CD8-positive, alpha-beta memory T cell (primary cell): ENCODE measurements at regions not wholly inside any gene's neighbourhood (a gene's known extent, or its start where the extent isn't known, plus 50 kb on each side); places are given as distances from the start of the nearest gene placed in this dataset.

Experiments used
- CTCF ChIA-PET: fragments of 350-600 bp; sonication (Branson Sonifier 250); formaldehyde crosslinking; loops from one replicate; lab custom pipeline; 2021; ENCODE audit warnings: antibody characterized with exemption; lab: Charles Lee
- POLR2A ChIA-PET: fragments of 350-600 bp; sonication (Branson Sonifier 250); formaldehyde crosslinking; loops from one replicate; lab custom pipeline; 2021; ENCODE audit warnings: antibody characterized with exemption; lab: Charles Lee
- DNase-seq, 5 donors: peaks; one replicate each; pipeline versions ENCODE4 v3.0.0 to v3.0.0-alpha.2; 2020 to 2022; ENCODE audit warnings: mixed read lengths in 1 of 5
- H3K27ac ChIP-seq: one replicate; pipeline ENCODE4 v1.7.0; 2013; ENCODE audit warnings: low read depth, mild to moderate bottlenecking, low read length, moderate library complexity
- H3K27me3 ChIP-seq: 2 replicates; pipeline ENCODE4 v1.7.0; 2013; ENCODE audit warnings: low read length, mild to moderate bottlenecking; ENCODE audit not compliant: insufficient read depth, poor library complexity, severe bottlenecking
- H3K36me3 ChIP-seq: 2 replicates; pipeline ENCODE4 v1.7.0; 2013; ENCODE audit warnings: mild to moderate bottlenecking, low read length, moderate library complexity; ENCODE audit not compliant: insufficient read depth
- H3K4me1 ChIP-seq: 2 replicates; pipeline ENCODE4 v1.7.0; 2013; ENCODE audit warnings: mild to moderate bottlenecking, low read length, moderate library complexity; ENCODE audit not compliant: insufficient read depth
- H3K4me3 ChIP-seq: 2 replicates; pipeline ENCODE4 v1.7.0; 2013; ENCODE audit warnings: mild to moderate bottlenecking, low read length
- H3K9me3 ChIP-seq: 2 replicates; pipeline ENCODE4 v1.7.0; 2013; ENCODE audit warnings: mild to moderate bottlenecking, low read length
- H3K27ac Mint-ChIP-seq, 8 donors: one replicate each; pipeline ENCODE4 v1.8.0; 2020 to 2021; ENCODE audit warnings: mixed read lengths in 8 of 8, mild to moderate bottlenecking in 6 of 8, inconsistent platforms in 3 of 8, moderate library complexity in 3 of 8
- H3K27me3 Mint-ChIP-seq, 2 donors: one replicate each; pipeline ENCODE4 v1.8.0; 2020 to 2021; ENCODE audit warnings: mixed read lengths in 2 of 2, mild to moderate bottlenecking in 1 of 2, moderate library complexity in 1 of 2
- H3K36me3 Mint-ChIP-seq, 3 donors: one replicate each; pipeline ENCODE4 v1.8.0; 2020 to 2021; ENCODE audit warnings: mixed read lengths in 3 of 3, inconsistent platforms in 1 of 3, mild to moderate bottlenecking in 1 of 3
- H3K4me1 Mint-ChIP-seq, 3 donors: one replicate each; pipeline ENCODE4 v1.8.0; 2020 to 2021; ENCODE audit warnings: mixed read lengths in 3 of 3, inconsistent platforms in 1 of 3, mild to moderate bottlenecking in 1 of 3
- H3K4me3 Mint-ChIP-seq, 7 donors: one replicate each; pipeline ENCODE4 v1.8.0; 2020 to 2021; ENCODE audit warnings: mixed read lengths in 7 of 7, mild to moderate bottlenecking in 6 of 7, moderate library complexity in 4 of 7, inconsistent platforms in 2 of 7
- H3K9me3 Mint-ChIP-seq, 5 donors: one replicate each; pipeline ENCODE4 v1.8.0; 2020 to 2022; ENCODE audit warnings: mixed read lengths in 5 of 5, mild to moderate bottlenecking in 3 of 5, moderate library complexity in 2 of 5, inconsistent platforms in 1 of 5

DNA sequence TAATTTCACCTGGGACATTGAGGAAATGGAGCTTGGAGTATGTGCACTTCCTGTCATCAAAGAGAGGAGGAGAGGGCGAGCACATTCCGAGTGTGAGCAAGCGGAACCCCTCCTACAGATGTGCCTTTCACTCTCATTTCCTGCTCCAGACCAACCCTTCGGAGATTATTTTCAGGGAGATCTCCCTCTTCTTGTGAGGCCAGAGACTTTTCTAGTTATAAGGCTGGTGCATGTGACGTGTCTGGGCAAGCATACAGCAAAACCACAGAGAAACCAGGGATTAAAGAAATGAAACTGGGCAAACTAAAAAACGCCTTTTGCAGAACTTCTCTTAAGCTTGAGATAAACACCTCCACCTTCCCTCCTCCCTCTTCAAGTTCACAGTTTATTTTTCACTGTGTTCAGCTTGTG is 409.2 kb upstream of the TCF4 start:
- ChIA-PET POLR2A (no interaction called here), CTCF (no interaction called here)
- no peak overlapping the region for H3K4me3 Mint-ChIP-seq
- no peaks in the 10 kb centered on the region for H3K4me1 Mint-ChIP-seq
- no peaks in the 10 kb centered on the region for H3K27me3 Mint-ChIP-seq
- no peaks in the 10 kb centered on the region for H3K9me3 ChIP-seq
- peaks cover 0 to 9% (median 4%) of the 10 kb centered on the region in 5 donors for H3K9me3 Mint-ChIP-seq
- no peaks in the 10 kb centered on the region for H3K4me1 ChIP-seq
- H3K27ac Mint-ChIP-seq, result no peak overlapping the region
- no peaks in the 10 kb centered on the region for H3K36me3 ChIP-seq
- no peak overlapping the region for H3K4me3 ChIP-seq
- no peak for DNase-seq
- H3K36me3 Mint-ChIP-seq, result no peaks in the 10 kb centered on the region
- H3K27ac ChIP-seq, result no peak overlapping the region
- H3K27me3 ChIP-seq, result no peaks in the 10 kb centered on the region

- no peak overlapping the region for H3K4me3 ChIP-seq
- no peaks in the 10 kb centered on the region for H3K4me1 Mint-ChIP-seq
- peaks cover 0 to 9% (median 4%) of the 10 kb centered on the region in 5 donors for H3K9me3 Mint-ChIP-seq
- H3K27ac Mint-ChIP-seq, result no peak overlapping the region
- no peak overlapping the region for H3K27ac ChIP-seq
- POLR2A ChIA-PET, result no interaction called here
- no peaks in the 10 kb centered on the region for H3K36me3 ChIP-seq
- H3K27me3 Mint-ChIP-seq, result no peaks in the 10 kb centered on the region
- no peak for DNase-seq
- CTCF ChIA-PET, result no interaction called here
- no peaks in the 10 kb centered on the region for H3K36me3 Mint-ChIP-seq
- H3K4me3 Mint-ChIP-seq, result no peak overlapping the region
- H3K9me3 ChIP-seq, result no peaks in the 10 kb centered on the region
- H3K27me3 ChIP-seq, result no peaks in the 10 kb centered on the region
- no peaks in the 10 kb centered on the region for H3K4me1 ChIP-seq
Measured at GRCh38 chr18:55996717-55997116, 408.7 kb upstream of the TCF4 start.

DNA sequence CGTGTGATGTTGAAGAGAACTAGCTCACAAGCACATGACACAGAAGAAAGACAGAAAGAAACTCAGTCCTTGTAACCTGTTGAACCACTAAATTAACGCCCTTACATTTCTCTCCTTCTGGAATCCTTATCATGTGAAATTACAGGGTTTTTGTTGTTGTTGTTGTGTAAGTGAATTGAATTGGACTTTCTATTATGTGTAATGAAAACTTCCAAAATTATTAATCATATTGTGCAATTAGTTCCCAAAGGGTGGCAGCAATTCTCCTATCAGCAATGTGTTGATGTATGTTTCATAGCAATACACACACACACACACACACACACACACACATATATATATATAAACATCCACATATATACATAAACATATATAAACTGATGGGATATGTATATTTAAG is 402.2 kb upstream of the TCF4 start:
- Histone ChIP-seq H3K27me3 (no peaks in the 10 kb centered on the region), H3K36me3 (no peaks in the 10 kb centered on the region), H3K27ac (no peak overlapping the region), H3K4me1 (no peaks in the 10 kb centered on the region), H3K4me3 (no peak overlapping the region), H3K9me3 (no peaks in the 10 kb centered on the region)
- no peaks in the 10 kb centered on the region for H3K27me3 Mint-ChIP-seq
- H3K4me1 Mint-ChIP-seq, result no peaks in the 10 kb centered on the region
- H3K36me3 Mint-ChIP-seq, result no peaks in the 10 kb centered on the region
- no peak for DNase-seq
- ChIA-PET CTCF (no interaction called here), POLR2A (no interaction called here)
- H3K27ac Mint-ChIP-seq, result no peak overlapping the region
- H3K9me3 Mint-ChIP-seq, result peaks cover 4 to 15% (median 7%) of the 10 kb centered on the region in 5 donors
- no peak overlapping the region for H3K4me3 Mint-ChIP-seq

DNA sequence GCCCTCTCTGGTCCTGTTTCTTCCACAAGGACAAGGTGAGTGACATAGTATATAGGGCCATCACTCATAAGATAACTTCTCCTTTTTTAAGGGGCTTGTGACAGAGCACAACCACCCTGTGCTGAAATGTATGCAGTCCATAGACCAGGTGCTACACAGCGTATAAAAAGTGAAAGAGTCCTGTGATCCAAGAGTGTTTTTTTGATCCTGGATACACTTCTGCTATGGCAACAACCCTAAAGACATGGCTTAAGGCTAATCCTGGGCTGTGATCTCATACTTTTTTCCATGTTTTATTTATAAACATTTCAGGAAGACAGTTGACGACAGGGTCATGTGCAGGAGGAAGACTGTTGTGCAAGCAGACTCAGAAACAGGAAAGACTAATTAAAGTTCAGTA is 400.5 kb upstream of the TCF4 start:
- no peaks in the 10 kb centered on the region for H3K27me3 ChIP-seq
- H3K4me3 ChIP-seq, result no peak overlapping the region
- Mint-ChIP-seq H3K4me3 (no peak overlapping the region), H3K27me3 (no peaks in the 10 kb centered on the region), H3K36me3 (no peaks in the 10 kb centered on the region), H3K9me3 (peaks cover 4 to 14% (median 7%) of the 10 kb centered on the region in 5 donors), H3K27ac (no peak overlapping the region), H3K4me1 (no peaks in the 10 kb centered on the region)
- no peaks in the 10 kb centered on the region for H3K9me3 ChIP-seq
- no peak overlapping the region for H3K27ac ChIP-seq
- CTCF ChIA-PET, result no interaction called here
- no peaks in the 10 kb centered on the region for H3K36me3 ChIP-seq
- POLR2A ChIA-PET, result no interaction called here
- DNase-seq, result no peak
- H3K4me1 ChIP-seq, result no peaks in the 10 kb centered on the region

GRCh38 chr18:55983433-55983832 is 395.4 kb upstream of the TCF4 start:
- H3K27me3 Mint-ChIP-seq, result no peaks in the 10 kb centered on the region
- no peak overlapping the region for H3K4me3 Mint-ChIP-seq
- no peaks in the 10 kb centered on the region for H3K36me3 Mint-ChIP-seq
- Histone ChIP-seq H3K4me3 (no peak overlapping the region), H3K9me3 (no peaks in the 10 kb centered on the region), H3K27ac (no peak overlapping the region), H3K4me1 (no peaks in the 10 kb centered on the region), H3K27me3 (no peaks in the 10 kb centered on the region), H3K36me3 (no peaks in the 10 kb centered on the region)
- H3K27ac Mint-ChIP-seq, result peak overlapping the region in 1 of 8 donors; percentile 9
- no peaks in the 10 kb centered on the region for H3K4me1 Mint-ChIP-seq
- ChIA-PET CTCF (no interaction called here), POLR2A (no interaction called here)
- peaks cover 2 to 16% (median 7%) of the 10 kb centered on the region in 5 donors for H3K9me3 Mint-ChIP-seq
- DNase-seq, result no peak

DNA sequence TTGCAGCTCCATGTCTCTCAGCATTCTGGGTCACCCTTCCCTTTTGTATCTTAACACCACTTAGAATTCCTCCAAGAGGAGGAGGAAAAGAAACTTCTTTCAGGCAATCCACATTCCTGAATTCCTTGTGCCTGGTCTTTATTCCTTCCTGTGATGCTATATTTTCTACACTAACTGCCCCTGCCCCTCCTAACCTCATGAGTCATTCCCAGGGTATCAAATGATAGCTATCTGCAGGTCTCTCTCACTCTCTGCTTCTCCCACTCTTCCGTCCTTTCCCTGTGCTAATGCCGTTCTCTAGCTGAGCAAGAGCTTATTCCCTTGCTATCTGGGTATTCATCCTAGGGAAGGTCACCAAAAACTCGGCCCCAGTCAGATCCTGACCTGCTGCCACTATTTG is 395.0 kb upstream of the TCF4 start:
- ChIA-PET POLR2A (no interaction called here), CTCF (no interaction called here)
- Mint-ChIP-seq H3K27me3 (no peaks in the 10 kb centered on the region), H3K4me1 (no peaks in the 10 kb centered on the region), H3K36me3 (no peaks in the 10 kb centered on the region), H3K4me3 (no peak overlapping the region), H3K27ac (no peak overlapping the region), H3K9me3 (peaks cover 2 to 13% (median 7%) of the 10 kb centered on the region in 5 donors)
- Histone ChIP-seq H3K27ac (no peak overlapping the region), H3K4me1 (no peaks in the 10 kb centered on the region), H3K36me3 (no peaks in the 10 kb centered on the region), H3K27me3 (no peaks in the 10 kb centered on the region), H3K4me3 (no peak overlapping the region), H3K9me3 (no peaks in the 10 kb centered on the region)
- DNase-seq, result no peak

- no peaks in the 10 kb centered on the region for H3K4me1 Mint-ChIP-seq
- CTCF ChIA-PET, result no interaction called here
- peak overlapping the region in 4 of 7 donors; percentile 6 to 25 (median 7) for H3K4me3 Mint-ChIP-seq
- H3K9me3 Mint-ChIP-seq, result peaks cover 0 to 14% (median 5%) of the 10 kb centered on the region in 5 donors
- H3K27ac Mint-ChIP-seq, result peak overlapping the region in 1 of 8 donors; percentile 21
- Histone ChIP-seq H3K9me3 (no peaks in the 10 kb centered on the region), H3K4me3 (no peak overlapping the region), H3K27me3 (no peaks in the 10 kb centered on the region), H3K4me1 (no peaks in the 10 kb centered on the region), H3K36me3 (no peaks in the 10 kb centered on the region), H3K27ac (peak overlapping the region; percentile 18)
- no peak for DNase-seq
- H3K36me3 Mint-ChIP-seq, result no peaks in the 10 kb centered on the region
- POLR2A ChIA-PET, result no interaction called here
- H3K27me3 Mint-ChIP-seq, result no peaks in the 10 kb centered on the region
Measured at GRCh38 chr18:55981712-55982475, 393.9 kb upstream of the TCF4 start.

DNA sequence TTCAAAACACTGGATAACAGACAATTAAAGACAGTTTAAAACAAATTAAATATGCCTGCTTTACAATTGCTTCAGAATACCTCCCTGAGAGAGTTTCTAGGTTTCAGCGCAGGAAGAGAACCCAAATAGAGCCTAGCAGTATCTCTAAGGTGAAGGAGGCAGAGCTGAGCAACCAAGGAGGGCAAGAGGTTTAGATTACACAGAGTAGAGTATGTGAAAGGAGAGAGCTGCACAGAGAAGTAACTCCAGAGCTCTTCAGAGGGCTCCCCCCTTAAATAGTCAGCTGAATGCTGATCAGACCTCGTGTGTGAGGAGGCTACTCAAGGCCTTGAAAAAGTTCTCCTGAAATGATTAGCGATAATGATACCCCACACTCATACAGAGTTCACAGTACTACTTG is 386.5 kb upstream of the TCF4 start:
- Histone ChIP-seq H3K4me1 (no peaks in the 10 kb centered on the region), H3K4me3 (no peak overlapping the region), H3K9me3 (no peaks in the 10 kb centered on the region), H3K36me3 (no peaks in the 10 kb centered on the region), H3K27me3 (no peaks in the 10 kb centered on the region), H3K27ac (no peak overlapping the region)
- H3K9me3 Mint-ChIP-seq, result peaks cover 0 to 15% (median 9%) of the 10 kb centered on the region in 5 donors
- no peaks in the 10 kb centered on the region for H3K36me3 Mint-ChIP-seq
- no peak overlapping the region for H3K27ac Mint-ChIP-seq
- ChIA-PET POLR2A (no interaction called here), CTCF (no interaction called here)
- no peak for DNase-seq
- H3K27me3 Mint-ChIP-seq, result no peaks in the 10 kb centered on the region
- H3K4me3 Mint-ChIP-seq, result no peak overlapping the region
- no peaks in the 10 kb centered on the region for H3K4me1 Mint-ChIP-seq
